ENCODE measurements at regions not wholly inside any gene's neighbourhood (a gene's known extent, or its start where the extent isn't known, plus 50 kb on each side); places are given as distances from the start of the nearest gene placed in this dataset.

DNA sequence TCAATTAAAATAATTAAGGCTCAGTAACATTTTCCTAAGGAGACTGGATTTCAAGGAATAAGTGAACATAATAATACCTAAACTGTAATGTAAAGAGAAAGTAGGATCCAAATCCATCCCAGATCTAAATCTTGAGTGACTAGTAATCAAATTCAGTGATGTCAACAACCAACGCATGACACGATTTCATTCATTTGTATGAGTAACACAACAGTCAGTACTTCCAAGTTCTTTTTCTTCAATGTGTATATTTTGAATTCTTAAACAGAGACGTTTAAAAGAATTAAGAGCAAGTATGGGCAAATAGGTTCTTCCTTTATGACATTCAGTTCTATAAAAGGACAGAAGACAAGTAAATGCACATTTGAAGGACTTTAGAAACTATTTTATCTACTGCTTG lies 104.3 kb upstream of the CNTN1 start:
- Histone ChIP-seq H3K4me1 (no peaks in the 10 kb centered on the region), H3K4me3 (no peak overlapping the region), H3K36me3 (no peaks in the 10 kb centered on the region), H3K27ac (no peak overlapping the region), H3K27me3 (no peaks in the 10 kb centered on the region), H3K9me3 (peaks cover 0 to 19% of the 10 kb centered on the region in 2 donors)
- intact Hi-C loops (cut with DNase I) = no loop called here
- no peak for DNase-seq
- ATAC-seq = no peak
- TF ChIP-seq, protein P1, sequence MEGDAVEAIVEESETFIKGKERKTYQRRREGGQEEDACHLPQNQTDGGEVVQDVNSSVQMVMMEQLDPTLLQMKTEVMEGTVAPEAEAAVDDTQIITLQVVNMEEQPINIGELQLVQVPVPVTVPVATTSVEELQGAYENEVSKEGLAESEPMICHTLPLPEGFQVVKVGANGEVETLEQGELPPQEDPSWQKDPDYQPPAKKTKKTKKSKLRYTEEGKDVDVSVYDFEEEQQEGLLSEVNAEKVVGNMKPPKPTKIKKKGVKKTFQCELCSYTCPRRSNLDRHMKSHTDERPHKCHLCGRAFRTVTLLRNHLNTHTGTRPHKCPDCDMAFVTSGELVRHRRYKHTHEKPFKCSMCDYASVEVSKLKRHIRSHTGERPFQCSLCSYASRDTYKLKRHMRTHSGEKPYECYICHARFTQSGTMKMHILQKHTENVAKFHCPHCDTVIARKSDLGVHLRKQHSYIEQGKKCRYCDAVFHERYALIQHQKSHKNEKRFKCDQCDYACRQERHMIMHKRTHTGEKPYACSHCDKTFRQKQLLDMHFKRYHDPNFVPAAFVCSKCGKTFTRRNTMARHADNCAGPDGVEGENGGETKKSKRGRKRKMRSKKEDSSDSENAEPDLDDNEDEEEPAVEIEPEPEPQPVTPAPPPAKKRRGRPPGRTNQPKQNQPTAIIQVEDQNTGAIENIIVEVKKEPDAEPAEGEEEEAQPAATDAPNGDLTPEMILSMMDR (IDR thresholded peaks at IDR 0.05) = no peak

DNA sequence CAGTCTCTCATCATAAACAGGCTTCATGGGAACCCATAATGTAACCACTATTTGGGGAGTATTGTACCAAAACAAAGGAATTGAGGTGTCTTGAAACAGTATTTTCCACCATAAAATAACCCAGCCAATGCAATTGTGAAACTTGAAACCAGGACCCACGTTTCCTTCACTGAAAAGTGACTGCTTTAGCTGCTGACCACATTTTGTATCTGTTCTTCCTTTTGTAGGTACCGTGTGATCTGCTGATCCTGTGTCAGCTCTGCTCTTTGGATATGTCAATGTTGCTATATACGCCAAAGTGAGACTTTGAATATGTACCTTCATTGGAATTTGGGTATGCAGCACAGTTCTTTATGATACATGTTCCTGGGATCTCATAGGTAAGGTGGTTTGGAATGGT lies 95.1 kb upstream of the CNTN1 start:
- no peaks in the 10 kb centered on the region for H3K4me1 ChIP-seq
- no peak overlapping the region for H3K27ac ChIP-seq
- H3K9me3 ChIP-seq = no peaks in the 10 kb centered on the region
- intact Hi-C loops (cut with DNase I) = no loop called here
- TF ChIP-seq, protein P1 (IDR thresholded peaks at IDR 0.05) = no peak
- H3K36me3 ChIP-seq = no peaks in the 10 kb centered on the region
- ATAC-seq (no peak), DNase-seq (no peak)
- no peak overlapping the region for H3K4me3 ChIP-seq
- H3K27me3 ChIP-seq = no peaks in the 10 kb centered on the region

DNA sequence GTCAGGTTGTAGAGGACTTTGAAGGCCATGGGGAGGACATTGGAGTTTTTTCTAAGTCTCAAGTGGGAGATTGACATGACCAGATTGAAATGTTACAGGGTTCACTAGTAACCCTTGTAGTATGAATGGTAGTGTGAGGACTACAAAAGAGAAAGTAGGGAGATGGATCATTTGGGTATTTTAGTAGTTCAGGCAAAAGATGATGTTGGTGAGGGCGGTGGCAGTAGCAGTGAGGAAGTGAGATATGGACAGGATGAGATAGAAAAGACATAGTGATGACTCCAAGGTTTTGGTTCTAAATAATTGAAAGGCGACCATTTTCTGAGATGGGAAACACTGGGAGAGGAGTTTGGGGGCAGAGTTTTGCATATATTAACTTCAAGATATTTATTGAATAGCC lies 94.2 kb upstream of the CNTN1 start:
- intact Hi-C loops (cut with DNase I) = no loop called here

DNA sequence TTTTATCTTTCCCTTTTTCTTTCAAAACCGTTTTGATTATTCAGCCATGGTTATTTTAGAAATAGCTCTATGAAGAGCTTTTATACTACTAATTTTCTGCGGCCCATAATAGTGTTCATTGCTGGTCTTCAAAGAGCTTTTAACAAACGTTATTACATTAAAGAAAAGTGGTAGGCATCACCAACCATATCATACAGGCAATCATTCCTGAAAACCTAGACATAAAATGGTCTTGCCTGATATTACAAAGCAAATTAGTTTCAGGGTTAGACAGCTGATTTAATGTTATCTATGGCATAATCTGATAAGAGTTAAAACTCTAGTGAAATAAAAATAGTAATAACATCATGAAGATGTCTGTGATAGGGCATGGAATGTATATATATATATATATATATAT lies 89.7 kb upstream of the CNTN1 start:
- no peaks in the 10 kb centered on the region for H3K9me3 ChIP-seq
- no peak overlapping the region for H3K4me3 ChIP-seq
- intact Hi-C loops (cut with DNase I) = no loop called here
- no peaks in the 10 kb centered on the region for H3K4me1 ChIP-seq
- DNase-seq = no peak
- no peaks in the 10 kb centered on the region for H3K36me3 ChIP-seq
- no peak for ATAC-seq
- H3K27me3 ChIP-seq = no peaks in the 10 kb centered on the region
- H3K27ac ChIP-seq = no peak overlapping the region
- TF ChIP-seq, protein P1 (IDR thresholded peaks at IDR 0.05) = no peak

More for the DNA sequence above, 94.2 kb upstream of the CNTN1 start:
- Histone ChIP-seq H3K4me3 (no peak overlapping the region), H3K27ac (no peak overlapping the region), H3K4me1 (no peaks in the 10 kb centered on the region), H3K27me3 (no peaks in the 10 kb centered on the region), H3K9me3 (no peaks in the 10 kb centered on the region), H3K36me3 (no peaks in the 10 kb centered on the region)
- TF ChIP-seq, protein P1 (IDR thresholded peaks at IDR 0.05) = no peak
- DNase-seq = no peak
- no peak for ATAC-seq

GRCh38 chr12:40614923-40615322 lies 77.3 kb upstream of the CNTN1 start:
- Histone ChIP-seq H3K36me3 (no peaks in the 10 kb centered on the region), H3K9me3 (peaks cover 0 to 1% of the 10 kb centered on the region in 2 donors), H3K4me3 (no peak overlapping the region), H3K27me3 (no peaks in the 10 kb centered on the region), H3K4me1 (no peaks in the 10 kb centered on the region), H3K27ac (no peak overlapping the region)
- ATAC-seq = no peak
- DNase-seq = no peak
- TF ChIP-seq, protein P1 (IDR thresholded peaks at IDR 0.05) = no peak
- intact Hi-C loops (cut with DNase I) = no loop called here

All from left lung (tissue), 4 donors.